H1 (cell line): ENCODE measurements at regions not wholly inside any gene's neighbourhood (a gene's known extent, or its start where the extent isn't known, plus 50 kb on each side); places are given as distances from the start of the nearest gene placed in this dataset.

Experiments used
- CTCF ChIA-PET: fragments of 300-600 bp; sonication (Branson Sonifier 250); formaldehyde crosslinking; loops from one replicate; lab custom pipeline; 2021; ENCODE audit not compliant: partially characterized antibody; lab: Charles Lee
- POLR2A ChIA-PET: fragments of 300-600 bp; sonication (Branson Sonifier 250); formaldehyde crosslinking; loops from one replicate; lab custom pipeline; 2021; ENCODE audit warnings: inconsistent platforms; ENCODE audit not compliant: partially characterized antibody; lab: Charles Lee
- DNase-seq, 2 experiments: peaks; one replicate each; pipeline versions ENCODE4 v3.0.0 to v3.0.0-alpha.2; 2010 to 2022; ENCODE audit warnings: low spot score in 2 of 2, low read depth in 1 of 2, mixed read lengths in 1 of 2
- FAIRE-seq: peaks from 2 replicates; lab custom pipeline; 2011; peaks lifted over from hg19 to GRCh38; lab: Jason Lieb, UNC
- H2AFZ ChIP-seq: 2 replicates; pipeline ENCODE4 v1.8.1; 2012; ENCODE audit warnings: low read length, inconsistent platforms
- H2AK5ac ChIP-seq: 2 replicates; pipeline ENCODE4 v1.6.1; 2013; ENCODE audit warnings: low read depth, low read length
- H2BK120ac ChIP-seq: replicated peaks from 2 replicates; pipeline ENCODE3; 2013; ENCODE audit warnings: low read depth, low read length, inconsistent platforms
- H2BK12ac ChIP-seq: 2 replicates; pipeline ENCODE4 v1.6.1; 2013; ENCODE audit warnings: low read depth, low read length
- H2BK15ac ChIP-seq: 2 replicates; pipeline ENCODE4 v1.6.1; 2013; ENCODE audit warnings: low read length
- H2BK20ac ChIP-seq: 2 replicates; pipeline ENCODE4 v1.6.1; 2013; ENCODE audit warnings: low read length
- H2BK5ac ChIP-seq: 2 replicates; pipeline ENCODE4 v1.6.1; 2013; ENCODE audit warnings: low read depth, low read length
- H3K14ac ChIP-seq: 2 replicates; pipeline ENCODE4 v1.6.1; 2013; ENCODE audit warnings: inconsistent platforms; ENCODE audit not compliant: insufficient read length
- H3K18ac ChIP-seq: 2 replicates; pipeline ENCODE4 v1.6.1; 2013; ENCODE audit warnings: low read length; ENCODE audit errors: extremely low read depth
- H3K23ac ChIP-seq: 2 replicates; pipeline ENCODE4 v1.6.1; 2013; ENCODE audit warnings: inconsistent platforms; ENCODE audit not compliant: insufficient read length
- H3K23me2 ChIP-seq: 2 replicates; pipeline ENCODE4 v1.6.1; 2013; ENCODE audit warnings: low read depth, low read length
- H3K27ac ChIP-seq: 2 replicates; pipeline ENCODE4 v1.6.1; 2011; ENCODE audit warnings: low read depth, low read length, inconsistent platforms
- H3K27me3 ChIP-seq, 4 experiments: replicated peaks in 1 of 4; 1 replicate in 1 of 4; 2 replicates in 3 of 4; pipeline versions ENCODE4 v1.6.1 to v1.8.1; 2011 to 2013; ENCODE audit warnings: low read length in 3 of 4, mild to moderate bottlenecking in 3 of 4, inconsistent platforms in 2 of 4, mixed read lengths in 2 of 4, moderate library complexity in 1 of 4; ENCODE audit not compliant: control insufficient read depth in 3 of 4, insufficient read depth in 3 of 4; ENCODE audit errors: extremely low read depth in 1 of 4
- H3K36me3 ChIP-seq, 4 experiments: 2 replicates each; pipeline versions ENCODE4 v1.6.1 to v1.8.1; 2011 to 2013; ENCODE audit warnings: mild to moderate bottlenecking in 4 of 4, low read length in 3 of 4, moderate library complexity in 2 of 4, control low read depth in 1 of 4, inconsistent platforms in 1 of 4; ENCODE audit not compliant: insufficient read depth in 4 of 4, control insufficient read depth in 2 of 4
- H3K4ac ChIP-seq: replicated peaks from 2 replicates; pipeline ENCODE3; 2013; ENCODE audit warnings: low read length, low read depth, mixed read lengths, inconsistent platforms; ENCODE audit not compliant: insufficient read length
- H3K4me1 ChIP-seq, 4 experiments: replicated peaks in 1 of 4; 1 replicate in 1 of 4; 2 replicates in 3 of 4; pipeline versions ENCODE4 v1.6.1 to v1.8.1; 2011 to 2013; ENCODE audit warnings: low read length in 3 of 4, inconsistent platforms in 2 of 4, mixed read lengths in 1 of 4; ENCODE audit not compliant: insufficient read depth in 4 of 4, control insufficient read depth in 3 of 4
- H3K4me2 ChIP-seq, 2 experiments: 2 replicates each; pipeline versions ENCODE4 v1.6.1 to v1.8.1; 2011 to 2013; ENCODE audit warnings: low read depth in 2 of 2, low read length in 2 of 2, control low read depth in 1 of 2, inconsistent platforms in 1 of 2, mild to moderate bottlenecking in 1 of 2; ENCODE audit not compliant: insufficient read depth in 1 of 2
- H3K4me3 ChIP-seq, 4 experiments: fragments of 200-600, 300-600 bp in 1 of 4; sonication (generic), shearing (Covaris generic), sonication (Bioruptor Twin) in 1 of 4; 2 replicates each; pipeline versions ENCODE4 v1.5.1 to v1.8.1; 2011 to 2016; ENCODE audit warnings: low read length in 4 of 4, low read depth in 3 of 4, control low read depth in 2 of 4, inconsistent platforms in 2 of 4, mild to moderate bottlenecking in 2 of 4, mixed read lengths in 1 of 4, moderate library complexity in 1 of 4; ENCODE audit not compliant: insufficient read depth in 2 of 4; ENCODE audit errors: extremely low read depth in 1 of 4
- H3K56ac ChIP-seq: replicated peaks from 2 replicates; pipeline ENCODE3; 2013; ENCODE audit warnings: low read depth, mild to moderate bottlenecking, mixed read lengths, low read length, inconsistent platforms; ENCODE audit not compliant: insufficient read length
- H3K79me1 ChIP-seq: 2 replicates; pipeline ENCODE4 v1.6.1; 2013; ENCODE audit warnings: low read depth, low read length, control low read depth
- H3K79me2 ChIP-seq, 2 experiments: 2 replicates each; pipeline versions ENCODE4 v1.6.1 to v1.8.1; 2012 to 2013; ENCODE audit warnings: low read length in 2 of 2, mild to moderate bottlenecking in 2 of 2, inconsistent platforms in 1 of 2; ENCODE audit not compliant: insufficient read depth in 2 of 2, control insufficient read depth in 1 of 2
- H3K9ac ChIP-seq, 4 experiments: replicated peaks in 1 of 4; 1 replicate in 1 of 4; 2 replicates in 3 of 4; pipeline versions ENCODE4 v1.6.1 to v1.8.1; 2011 to 2013; ENCODE audit warnings: low read depth in 3 of 4, low read length in 3 of 4, control low read depth in 2 of 4, mild to moderate bottlenecking in 2 of 4, moderate library complexity in 2 of 4, inconsistent platforms in 1 of 4; ENCODE audit errors: extremely low read depth in 1 of 4
- H3K9me3 ChIP-seq, 2 experiments: 2 replicates each; pipeline versions ENCODE4 v1.6.1 to v1.8.1; 2012 to 2013; ENCODE audit warnings: mild to moderate bottlenecking in 2 of 2, moderate library complexity in 2 of 2, control low read depth in 1 of 2, inconsistent platforms in 1 of 2, low read depth in 1 of 2, low read length in 1 of 2, mixed read lengths in 1 of 2; ENCODE audit not compliant: insufficient read depth in 2 of 2
- H4K20me1 ChIP-seq, 2 experiments: replicated peaks in 1 of 2; 2 replicates each; pipeline versions ENCODE3 to v1.8.1; 2011 to 2013; ENCODE audit warnings: inconsistent platforms in 2 of 2, low read length in 2 of 2, mild to moderate bottlenecking in 1 of 2; ENCODE audit not compliant: insufficient read depth in 2 of 2, control insufficient read depth in 1 of 2
- H4K5ac ChIP-seq: 2 replicates; pipeline ENCODE4 v1.6.1; 2013; ENCODE audit warnings: low read length, low read depth, mixed read lengths, inconsistent platforms; ENCODE audit not compliant: insufficient read length
- H4K8ac ChIP-seq: 2 replicates; pipeline ENCODE4 v1.8.0; 2013; ENCODE audit warnings: mild to moderate bottlenecking, moderate library complexity, low read length, inconsistent platforms; ENCODE audit not compliant: insufficient read depth; ENCODE audit errors: extremely low read depth
- H4K91ac ChIP-seq: replicated peaks from 2 replicates; pipeline ENCODE3; 2013; ENCODE audit warnings: low read length, mixed read lengths, inconsistent platforms; ENCODE audit not compliant: insufficient read length
- E2F6 ChIP-seq: IDR thresholded peaks from 2 replicates; pipeline ENCODE4 v1.6.1; 2012; ENCODE audit warnings: inconsistent platforms
- EGR1 ChIP-seq: IDR thresholded peaks from 2 replicates; pipeline ENCODE4 v1.6.1; 2011; ENCODE audit warnings: low read depth, low read length, borderline replicate concordance
- EP300 ChIP-seq, 2 experiments: IDR thresholded peaks; 1 replicate in 1 of 2; 2 replicates in 1 of 2; pipeline ENCODE4 v1.6.1; 2011 to 2012; ENCODE audit warnings: low read depth in 2 of 2, low read length in 2 of 2, mild to moderate bottlenecking in 2 of 2, borderline replicate concordance in 1 of 2, inconsistent platforms in 1 of 2, moderate library complexity in 1 of 2
- GABPA ChIP-seq: IDR thresholded peaks from 2 replicates; pipeline ENCODE4 v1.6.1; 2011; ENCODE audit warnings: mild to moderate bottlenecking, low read length, moderate library complexity, borderline replicate concordance; ENCODE audit not compliant: insufficient read depth
- KDM5A ChIP-seq: fragments of 200-600 bp; IDR thresholded peaks from 2 replicates; pipeline ENCODE4 v1.7.1; 2012; ENCODE audit warnings: mild to moderate bottlenecking, low read length, inconsistent platforms, mixed read lengths
- MAX ChIP-seq: IDR thresholded peaks from 2 replicates; pipeline ENCODE4 v1.6.1; 2012; ENCODE audit warnings: inconsistent platforms
- NANOG ChIP-seq: IDR thresholded peaks from 2 replicates; pipeline ENCODE4 v1.6.1; 2011; ENCODE audit warnings: low read length, low read depth, mild to moderate bottlenecking, inconsistent platforms; ENCODE audit not compliant: insufficient read depth, poor library complexity, severe bottlenecking
- PHF8 ChIP-seq: fragments of 200-600 bp; sonication (generic); conservative IDR thresholded peaks from 2 replicates; pipeline ENCODE4 v1.7.1; 2012; ENCODE audit warnings: low read depth, mild to moderate bottlenecking, inconsistent platforms, low read length, moderate library complexity
- POLR2A ChIP-seq, 2 experiments: IDR thresholded peaks; 1 replicate in 1 of 2; 2 replicates in 1 of 2; pipeline ENCODE4 v1.6.1; 2011; ENCODE audit warnings: low read depth in 2 of 2, low read length in 2 of 2, mild to moderate bottlenecking in 2 of 2; ENCODE audit errors: control extremely low read depth in 1 of 2
- POLR2AphosphoS5 ChIP-seq: IDR thresholded peaks from 2 replicates; pipeline ENCODE4 v1.6.1; 2011; ENCODE audit warnings: low read depth, low read length
- RXRA ChIP-seq: IDR thresholded peaks from 2 replicates; pipeline ENCODE4 v1.6.1; 2011; ENCODE audit warnings: low read depth, mild to moderate bottlenecking, low read length, moderate library complexity; ENCODE audit not compliant: insufficient read depth
- SIX5 ChIP-seq: IDR thresholded peaks from 2 replicates; pipeline ENCODE4 v1.6.1; 2011; ENCODE audit warnings: mild to moderate bottlenecking, low read depth, low read length
- SP4 ChIP-seq: IDR thresholded peaks from 2 replicates; pipeline ENCODE4 v1.6.1; 2012; ENCODE audit warnings: low read length, inconsistent platforms
- TBP ChIP-seq: IDR thresholded peaks from 2 replicates; pipeline ENCODE4 v1.6.1; 2011; ENCODE audit warnings: low read depth, low read length, improper control_type of control experiment
- TCF12 ChIP-seq: IDR thresholded peaks from 2 replicates; pipeline ENCODE4 v1.6.1; 2011; ENCODE audit warnings: low read depth, mild to moderate bottlenecking, low read length
- ZNF274 ChIP-seq: IDR thresholded peaks from 2 replicates; pipeline ENCODE4 v1.7.0; 2012; ENCODE audit warnings: low read length, borderline replicate concordance; ENCODE audit errors: extremely low read depth

- POLR2A ChIA-PET = no interaction called here
- Histone ChIP-seq H4K20me1 (no peaks in the 10 kb centered on the region), H2BK120ac (no peak overlapping the region), H3K27me3 (no peaks in the 10 kb centered on the region), H2BK12ac (no peak overlapping the region), H4K5ac (no peak overlapping the region), H3K9ac (no peak overlapping the region), H3K79me1 (no peaks in the 10 kb centered on the region), H3K79me2 (no peaks in the 10 kb centered on the region), H3K18ac (no peak overlapping the region), H3K56ac (no peak overlapping the region), H4K8ac (no peak overlapping the region), H2BK5ac (no peak overlapping the region), H2BK20ac (no peak overlapping the region), H3K27ac (no peak overlapping the region), H3K4me1 (no peaks in the 10 kb centered on the region; a peak in 1 of 7 replicates), H3K14ac (no peak overlapping the region)
- DNase-seq = no peak
- no peak for TF ChIP-seq MAX
- no peak for TF ChIP-seq TCF12
- no peak for TF ChIP-seq GABPA
- TF ChIP-seq EP300 (IDR thresholded peaks at IDR 0.05; ENCODE audit: borderline replicate concordance in 1 of 2, low read depth in 2 of 2, low read length in 2 of 2) = no peak
- TF ChIP-seq RXRA = no peak
- TF ChIP-seq SIX5 = no peak
- no peak for TF ChIP-seq E2F6
- no peak for TF ChIP-seq ZNF274
- TF ChIP-seq POLR2AphosphoS5 = no peak
- no peak for TF ChIP-seq PHF8
- no peak for TF ChIP-seq TBP
- no peak for TF ChIP-seq NANOG
- TF ChIP-seq EGR1 = no peak
- no peak for TF ChIP-seq POLR2A (IDR thresholded peaks at IDR 0.05; ENCODE audit: control extremely low read depth in 1 of 2, low read depth in 2 of 2, low read length in 2 of 2)
- no peak for TF ChIP-seq KDM5A
- no peak for TF ChIP-seq SP4
- TF ChIP-seq, all 59 proteins: peak for 0
- CTCF ChIA-PET = no interaction called here
- Histone ChIP-seq H2BK15ac (no peak overlapping the region), H3K23me2 (no peaks in the 10 kb centered on the region), H2AK5ac (no peak overlapping the region), H3K23ac (no peak overlapping the region), H2AFZ (no peak overlapping the region), H3K36me3 (no peaks in the 10 kb centered on the region), H4K91ac (no peak overlapping the region), H3K4me2 (no peak overlapping the region), H3K4ac (no peak overlapping the region), H3K9me3 (peaks cover 5 to 9% of the 10 kb centered on the region in 2 experiments; a peak in 1 of 4 replicates), H3K4me3 (no peak overlapping the region)
- no peak for FAIRE-seq
These were observed 187.1 kb downstream of the SNX19 start for GRCh38 chr11:130729193-130729592.
